22Rv1 (cell line): ENCODE measurements at regions not wholly inside any gene's neighbourhood (a gene's known extent, or its start where the extent isn't known, plus 50 kb on each side); places are given as distances from the start of the nearest gene placed in this dataset.
A peak's percentile ranks its signal among the peaks of the same experiment; 100 is the strongest.

ENCODE experiments used
- H3K27ac ChIP-seq: fragments of 450-650 bp; 2 replicates; pipeline ENCODE4 v1.5.1; 2017
- ZFX ChIP-seq: fragments of 450-650 bp; IDR thresholded peaks from 2 replicates; pipeline ENCODE4 v1.6.1; 2017; ENCODE audit warnings: antibody characterized with exemption, borderline replicate concordance
- TF ChIP-seq, protein P1 (sequence below): fragments of 450-650 bp; IDR thresholded peaks from 2 replicates; pipeline ENCODE4 v1.5.1; 2017; ENCODE audit warnings: mild to moderate bottlenecking

DNA sequence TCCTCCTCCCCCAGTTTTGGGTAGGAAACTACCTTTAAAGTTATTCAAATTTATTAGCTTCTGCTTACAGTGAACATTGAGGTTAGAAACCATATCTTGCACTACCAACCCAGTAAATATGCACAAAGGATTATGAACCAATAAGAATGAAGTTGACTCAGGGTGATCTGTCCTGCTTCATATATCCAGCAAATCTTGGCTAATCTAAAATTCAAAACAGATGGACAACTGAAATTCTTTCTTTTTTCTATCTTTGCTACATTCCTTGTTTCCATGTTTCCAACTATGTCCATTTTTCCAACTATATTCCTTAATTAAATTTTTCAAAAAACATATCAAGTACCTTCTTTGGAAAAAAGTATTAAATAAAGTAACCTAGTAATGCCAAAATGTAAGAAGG is 149.3 kb downstream of the FAM124B start:
- TF ChIP-seq ZFX = no peak
- TF ChIP-seq, protein P1, sequence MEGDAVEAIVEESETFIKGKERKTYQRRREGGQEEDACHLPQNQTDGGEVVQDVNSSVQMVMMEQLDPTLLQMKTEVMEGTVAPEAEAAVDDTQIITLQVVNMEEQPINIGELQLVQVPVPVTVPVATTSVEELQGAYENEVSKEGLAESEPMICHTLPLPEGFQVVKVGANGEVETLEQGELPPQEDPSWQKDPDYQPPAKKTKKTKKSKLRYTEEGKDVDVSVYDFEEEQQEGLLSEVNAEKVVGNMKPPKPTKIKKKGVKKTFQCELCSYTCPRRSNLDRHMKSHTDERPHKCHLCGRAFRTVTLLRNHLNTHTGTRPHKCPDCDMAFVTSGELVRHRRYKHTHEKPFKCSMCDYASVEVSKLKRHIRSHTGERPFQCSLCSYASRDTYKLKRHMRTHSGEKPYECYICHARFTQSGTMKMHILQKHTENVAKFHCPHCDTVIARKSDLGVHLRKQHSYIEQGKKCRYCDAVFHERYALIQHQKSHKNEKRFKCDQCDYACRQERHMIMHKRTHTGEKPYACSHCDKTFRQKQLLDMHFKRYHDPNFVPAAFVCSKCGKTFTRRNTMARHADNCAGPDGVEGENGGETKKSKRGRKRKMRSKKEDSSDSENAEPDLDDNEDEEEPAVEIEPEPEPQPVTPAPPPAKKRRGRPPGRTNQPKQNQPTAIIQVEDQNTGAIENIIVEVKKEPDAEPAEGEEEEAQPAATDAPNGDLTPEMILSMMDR = no peak
- no peak overlapping the region for H3K27ac ChIP-seq

DNA sequence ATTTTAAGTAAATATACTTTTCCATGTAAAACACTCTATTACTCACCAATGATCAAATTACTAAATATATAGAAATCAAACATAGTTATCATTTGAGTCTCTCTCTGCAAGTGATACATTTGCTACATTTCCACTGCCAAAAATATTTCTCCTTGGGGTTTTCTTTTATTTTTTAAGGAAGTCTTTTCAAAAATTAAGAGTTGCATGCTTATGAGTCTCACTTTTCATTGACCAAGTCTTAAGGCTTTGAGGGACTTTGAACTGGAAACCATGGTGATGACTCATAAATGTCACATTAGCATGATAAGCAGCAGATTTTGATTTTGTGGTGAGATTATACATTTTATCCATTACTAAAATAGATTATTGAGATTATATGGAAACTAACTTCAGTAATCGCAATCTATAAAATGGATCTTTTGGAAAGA is 152.9 kb downstream of the FAM124B start:
- TF ChIP-seq, protein P1 = no peak
- TF ChIP-seq ZFX = no peak
- peak overlapping the region; percentile 37 for H3K27ac ChIP-seq

DNA sequence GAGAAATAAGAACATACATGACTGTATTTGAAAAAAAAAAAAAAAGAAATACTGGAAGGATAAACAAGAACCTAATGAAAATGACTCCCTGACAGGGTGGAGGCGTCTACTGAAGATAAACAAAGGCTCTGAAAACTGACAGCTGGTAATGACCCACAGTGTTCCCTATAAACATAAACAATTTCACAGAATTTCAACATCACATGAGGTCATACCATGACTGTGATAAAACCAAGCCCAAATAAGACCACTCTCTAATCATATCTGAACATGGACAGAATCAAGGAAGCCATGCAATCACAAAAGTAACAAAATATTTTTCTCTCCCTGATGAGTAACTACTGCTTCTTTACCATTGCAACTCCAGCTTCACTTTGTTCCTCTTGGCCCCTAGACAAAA is 159.3 kb downstream of the FAM124B start:
- no peak for TF ChIP-seq ZFX
- TF ChIP-seq, protein P1 = no peak
- H3K27ac ChIP-seq = no peak overlapping the region

DNA sequence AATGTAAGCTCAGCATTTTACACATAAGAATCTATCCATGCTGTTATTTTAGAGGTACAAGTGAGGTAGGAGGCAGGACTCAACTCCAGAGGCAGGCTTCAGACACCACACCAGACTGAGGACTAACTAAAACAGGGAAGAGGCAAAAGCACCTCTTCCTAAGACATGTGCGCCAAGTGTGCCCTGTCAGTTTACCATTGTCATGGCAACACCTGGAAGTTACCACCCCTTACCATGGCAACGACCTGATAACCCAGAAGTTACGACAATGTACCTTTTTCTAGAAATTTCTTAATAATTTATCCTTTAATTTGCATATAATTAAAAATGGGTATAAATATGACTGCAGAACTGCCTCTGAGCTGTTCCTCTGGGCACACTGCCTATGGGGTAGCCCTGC is 160.1 kb downstream of the FAM124B start:
- TF ChIP-seq ZFX = no peak
- TF ChIP-seq, protein P1 = no peak
- no peak overlapping the region for H3K27ac ChIP-seq

DNA sequence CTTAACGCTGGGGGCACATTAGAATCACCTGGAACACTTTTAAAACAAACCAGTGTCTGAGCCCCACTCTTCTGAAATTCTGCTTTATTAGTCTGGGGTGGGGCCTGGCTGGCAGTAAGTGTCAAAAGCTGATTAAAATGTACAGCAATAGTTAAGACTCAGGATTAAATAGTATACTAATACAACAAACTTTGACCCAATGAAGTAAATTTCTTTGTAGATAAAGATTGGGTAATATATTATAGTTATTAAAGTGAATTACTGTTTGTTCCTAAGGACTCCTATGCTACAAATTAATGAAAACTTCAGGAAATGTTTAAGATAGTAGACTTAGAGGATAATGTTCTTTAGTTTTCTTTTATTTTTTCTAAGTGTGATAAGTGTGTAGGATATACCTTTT is 160.9 kb downstream of the FAM124B start:
- no peak overlapping the region for H3K27ac ChIP-seq
- no peak for TF ChIP-seq ZFX
- TF ChIP-seq, protein P1 = no peak

DNA sequence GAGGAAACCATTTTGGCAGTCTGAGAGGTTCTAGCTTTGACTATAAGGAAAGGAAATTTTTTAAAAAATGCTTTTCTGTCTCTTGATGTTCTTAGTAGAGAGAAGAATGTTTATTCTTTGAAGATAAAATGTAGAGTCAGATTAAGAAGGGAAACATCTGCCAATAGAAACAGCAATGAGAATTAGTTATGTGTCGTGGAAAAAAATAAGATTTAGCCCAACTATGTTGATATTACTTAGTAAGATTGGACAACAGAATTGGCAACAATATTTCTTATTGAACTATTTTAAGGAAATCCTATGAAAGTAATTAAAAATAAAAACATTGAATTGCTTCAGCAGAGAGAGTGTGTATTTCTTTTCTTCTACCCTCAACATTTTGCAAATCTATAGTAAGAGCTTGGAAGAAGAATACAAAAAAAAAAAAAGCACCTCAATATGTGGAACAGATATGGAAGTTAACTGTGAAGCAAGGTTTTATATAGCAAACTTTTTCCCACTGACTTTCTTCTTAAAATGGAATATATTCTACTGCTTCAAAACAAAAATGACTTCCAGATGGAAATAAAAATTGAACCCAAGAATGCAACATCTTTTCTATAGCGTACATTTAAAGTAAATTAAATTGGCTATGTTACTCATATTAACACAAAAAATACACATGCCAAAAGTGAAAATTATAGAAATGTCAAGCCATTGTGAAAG is 177.9 kb downstream of the FAM124B start:
- no peak for TF ChIP-seq ZFX
- TF ChIP-seq, protein P1 = no peak
- no peak overlapping the region for H3K27ac ChIP-seq

DNA sequence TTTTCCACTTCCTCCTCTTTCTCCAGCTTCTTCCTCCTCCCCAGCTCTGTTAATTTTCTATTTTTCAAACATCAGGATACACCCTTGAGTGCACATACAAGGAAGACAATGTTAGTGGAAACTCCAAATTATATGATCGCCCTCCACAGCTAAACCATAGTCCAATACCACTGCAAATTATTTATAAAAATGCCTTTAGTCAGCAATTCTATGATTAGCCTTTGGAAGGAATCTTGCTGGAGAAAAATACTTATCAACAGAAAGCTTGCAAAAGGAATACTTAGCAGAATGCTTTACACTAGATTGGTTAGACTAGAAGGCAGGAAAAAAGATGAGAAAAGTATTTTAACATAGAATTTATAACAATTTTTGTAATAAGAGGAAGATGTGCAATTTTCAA is 178.9 kb downstream of the FAM124B start:
- no peak for TF ChIP-seq ZFX
- TF ChIP-seq, protein P1 = no peak
- H3K27ac ChIP-seq = no peak overlapping the region
